Panc1 (cell line): ENCODE measurements at regions not wholly inside any gene's neighbourhood (a gene's known extent, or its start where the extent isn't known, plus 50 kb on each side); places are given as distances from the start of the nearest gene placed in this dataset.

ENCODE experiments used
- ATAC-seq: fragments of 200-7000 bp; cut with Tn5 transposase; 2 replicates; pipeline ENCODE4 v1.9.1; 2020; ENCODE audit warnings: mild to moderate bottlenecking, moderate library complexity
- BruUV-seq: library from RNA; stranded (reverse); fragments of 400-500 nt; replicated peaks from 2 replicates; lab custom pipeline; 2021; lab: Mats Ljungman, UMichigan
- CTCF ChIA-PET: fragments of 300-600 bp; sonication (Branson Sonifier 250); formaldehyde crosslinking; loops from one replicate; lab custom pipeline; 2022; ENCODE audit warnings: antibody characterized with exemption; lab: Charles Lee
- POLR2A ChIA-PET: fragments of 300-600 bp; sonication (Branson Sonifier 250); formaldehyde crosslinking; loops from one replicate; lab custom pipeline; 2022; ENCODE audit warnings: antibody characterized with exemption; lab: Charles Lee
- DNase-seq: peaks from one replicate; pipeline ENCODE4 v3.0.0-alpha.2; 2010; ENCODE audit warnings: low read depth, low spot score
- H3K27ac ChIP-seq: 2 replicates; pipeline ENCODE4 v1.5.1; 2011; ENCODE audit warnings: mild to moderate bottlenecking, low read length, inconsistent platforms
- H3K27me3 ChIP-seq: fragments of 200-500 bp; sonication (Bioruptor generic); 2 replicates; pipeline ENCODE4 v1.6.0; 2014; ENCODE audit warnings: low read length, inconsistent platforms; ENCODE audit not compliant: control insufficient read depth, insufficient read depth
- H3K36me3 ChIP-seq: fragments of 200-500 bp; sonication (Bioruptor generic); 2 replicates; pipeline ENCODE4 v1.5.1; 2014; ENCODE audit warnings: inconsistent platforms, mild to moderate bottlenecking, low read length, moderate library complexity; ENCODE audit not compliant: control insufficient read depth, insufficient read depth
- H3K4me1 ChIP-seq: 2 replicates; pipeline ENCODE4 v1.5.1; 2011; ENCODE audit warnings: inconsistent platforms, mild to moderate bottlenecking, low read length, moderate library complexity; ENCODE audit not compliant: control insufficient read depth, insufficient read depth
- H3K4me3 ChIP-seq, 2 experiments: 2 replicates each; pipeline ENCODE4 v1.5.1; 2011 to 2012; ENCODE audit warnings: low read depth in 2 of 2, low read length in 2 of 2, mild to moderate bottlenecking in 2 of 2, inconsistent platforms in 1 of 2, moderate library complexity in 1 of 2
- H3K9me3 ChIP-seq: fragments of 200-500 bp; sonication (Bioruptor generic); 2 replicates; pipeline ENCODE4 v1.5.1; 2014; ENCODE audit warnings: low read depth, mild to moderate bottlenecking, inconsistent platforms, low read length, moderate library complexity; ENCODE audit not compliant: control insufficient read depth, insufficient read depth
- CTCF ChIP-seq: fragments of 450-650 bp; IDR thresholded peaks from 2 replicates; pipeline ENCODE4 v1.5.1; 2017; ENCODE audit warnings: mild to moderate bottlenecking
- POLR2AphosphoS5 ChIP-seq: IDR thresholded peaks from 2 replicates; pipeline ENCODE4 v1.6.1; 2012; ENCODE audit warnings: mild to moderate bottlenecking, low read depth, low read length, moderate library complexity
- REST ChIP-seq, 2 experiments: IDR thresholded peaks; 2 replicates each; pipeline ENCODE4 v1.6.1; 2011 to 2012; ENCODE audit warnings: low read depth in 2 of 2, control low read depth in 1 of 2, low read length in 1 of 2, mild to moderate bottlenecking in 1 of 2, moderate library complexity in 1 of 2; ENCODE audit not compliant: insufficient read depth in 1 of 2
- SIN3A ChIP-seq: IDR thresholded peaks from 2 replicates; pipeline ENCODE4 v1.6.1; 2012; ENCODE audit warnings: low read depth, mild to moderate bottlenecking, low read length, moderate library complexity, borderline replicate concordance; ENCODE audit not compliant: insufficient read depth
- TCF7L2 ChIP-seq: IDR thresholded peaks from 2 replicates; pipeline ENCODE4 v1.6.1; 2011; ENCODE audit warnings: mild to moderate bottlenecking, low read depth, low read length, inconsistent platforms
- in situ Hi-C: cut with HindIII; loops from 2 replicates; pipeline ENCODE4 v1.10.0; 2016; ENCODE audit warnings: low sequenced_read_pairs, low pct_unique_long_range_greater_than_20kb
- intact Hi-C: fragments of 100-400 bp; cut with micrococcal nuclease; formaldehyde crosslinking; loops from one replicate; pipeline ENCODE4 v1.10.0; 2022; ENCODE audit not compliant: unreplicated experiment

- BruUV-seq = no TSS peak
- CTCF ChIA-PET = interaction anchor here (2.2 kb wide), 1 partner anchor 112 kb away, joined by 6 read pairs; no protein-coding TSS in a partner anchor
- DNase-seq (no peak), ATAC-seq (no peak)
- intact Hi-C loops = loop anchor here (5.0 kb wide), 1 partner anchor 1138 kb away; no protein-coding TSS in a partner anchor
- Histone ChIP-seq H3K27me3 (peaks cover 2% of the 10 kb centered on the region; the same call in 1 of the 2 replicates), H3K4me3 (no peak overlapping the region), H3K27ac (no peak overlapping the region), H3K9me3 (no peaks in the 10 kb centered on the region), H3K36me3 (no peaks in the 10 kb centered on the region), H3K4me1 (no peaks in the 10 kb centered on the region)
- POLR2A ChIA-PET = no interaction called here
- TF ChIP-seq SIN3A (no peak), CTCF (no peak), TCF7L2 (no peak), REST (IDR thresholded peaks at IDR 0.05; ENCODE audit: insufficient read depth in 1 of 2, low read depth in 2 of 2, low read length in 1 of 2) (no peak), POLR2AphosphoS5 (no peak)
- in situ Hi-C loops = no loop called here
Observed at GRCh38 chr16:5504064-5504781, 406.6 kb upstream of the EEF2KMT start.

- Histone ChIP-seq H3K36me3 (no peaks in the 10 kb centered on the region), H3K4me3 (no peak overlapping the region), H3K27ac (no peak overlapping the region), H3K9me3 (no peaks in the 10 kb centered on the region), H3K27me3 (peaks cover 2% of the 10 kb centered on the region; the same call in 1 of the 2 replicates), H3K4me1 (no peaks in the 10 kb centered on the region)
- TF ChIP-seq TCF7L2 (no peak), SIN3A (no peak), CTCF (no peak), REST (IDR thresholded peaks at IDR 0.05; ENCODE audit: insufficient read depth in 1 of 2, low read depth in 2 of 2, low read length in 1 of 2) (no peak), POLR2AphosphoS5 (no peak)
- intact Hi-C loops (loop anchor here (1.0 to 5.0 kb wide), 3 partner anchors 102 to 1139 kb away; no protein-coding TSS in a partner anchor), in situ Hi-C loops (no loop called here)
- ATAC-seq = no peak
- DNase-seq = no peak
- POLR2A ChIA-PET = no interaction called here
- CTCF ChIA-PET = no interaction called here
- no TSS peak for BruUV-seq
Observed at GRCh38 chr16:5502944-5503343, 405.3 kb upstream of the EEF2KMT start.
